Fibroblast of upper back skin (primary cell): ENCODE measurements at regions not wholly inside any gene's neighbourhood (a gene's known extent, or its start where the extent isn't known, plus 50 kb on each side); places are given as distances from the start of the nearest gene placed in this dataset.
"Not testable (repeated sequence)": the region's sequence is repeated elsewhere in the genome, so short reads cannot be mapped to it uniquely, and the experiment has no call there.

Experiments
- DNase-seq: peaks from one replicate; pipeline ENCODE4 v3.0.0-alpha.2; 2013

DNA sequence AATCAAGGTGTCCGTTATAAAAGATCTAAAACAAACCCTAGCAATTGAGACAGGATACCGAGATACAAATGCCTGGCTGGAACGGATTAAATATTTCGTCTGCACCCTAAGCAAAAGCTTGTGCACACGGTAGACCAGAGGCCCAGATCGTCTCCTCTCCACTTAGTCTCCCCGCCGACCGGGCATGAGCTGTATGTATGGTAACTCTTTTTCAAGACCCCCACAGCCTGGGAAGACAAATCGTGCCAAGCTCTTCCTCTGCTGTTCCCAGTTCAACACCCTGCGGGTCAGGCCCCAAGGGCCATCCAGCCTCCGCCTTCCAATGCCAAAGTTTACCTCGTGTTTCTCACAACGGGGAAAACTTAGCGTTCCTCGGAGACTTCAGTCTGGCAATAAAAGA lies 285.7 kb upstream of the GALNT17 start:
- no peak for DNase-seq

DNA sequence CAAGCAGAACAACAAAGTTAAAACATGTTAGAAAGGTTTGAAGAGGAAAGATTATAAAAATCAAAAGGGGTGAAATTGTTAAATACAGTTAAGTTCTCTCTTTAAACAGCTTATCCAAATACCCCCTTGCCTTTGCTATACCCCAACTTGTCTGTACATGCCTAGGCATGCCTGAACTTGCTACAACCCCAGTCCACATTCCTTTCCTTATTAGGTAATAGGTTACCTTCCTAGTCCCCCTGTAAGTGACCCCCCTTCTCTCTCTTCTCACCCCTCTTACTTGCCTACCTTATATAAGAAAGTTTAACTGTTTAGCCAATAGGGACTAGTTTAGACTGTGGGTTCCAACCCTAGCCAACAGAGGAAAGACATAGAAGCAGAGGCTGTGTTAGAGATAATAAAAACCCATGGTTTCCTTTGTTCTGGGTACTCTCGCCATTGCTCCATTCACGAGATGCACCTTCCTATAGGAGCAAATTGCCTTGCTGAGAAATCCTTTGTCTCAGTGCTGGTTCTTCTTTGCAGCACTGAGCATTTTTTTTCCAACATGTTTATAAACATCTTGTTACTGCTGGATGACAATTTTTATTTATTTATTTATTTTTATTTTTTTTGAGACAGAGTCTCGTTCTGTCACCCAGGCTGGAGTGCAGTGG lies 282.2 kb upstream of the GALNT17 start:
- DNase-seq = no peak

DNA sequence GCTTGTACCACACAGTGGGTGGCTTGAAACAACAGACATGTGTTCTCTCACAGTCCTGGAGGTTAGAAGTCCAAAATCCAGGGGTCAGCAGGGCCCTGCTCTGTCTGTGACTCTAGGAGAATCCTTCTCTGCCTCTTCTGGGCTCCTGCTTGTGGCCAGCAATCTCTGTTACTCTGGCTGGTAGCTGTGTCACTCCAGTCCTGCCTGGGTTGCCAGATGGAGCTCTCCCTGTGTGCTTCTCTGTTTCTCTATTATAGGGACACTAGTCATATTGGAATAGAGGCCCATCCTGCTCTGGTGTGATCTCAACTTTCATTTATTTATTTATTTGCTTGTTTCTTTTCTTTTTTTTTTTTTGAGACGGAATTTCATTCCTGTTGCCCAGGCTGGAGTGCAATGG lies 276.6 kb upstream of the GALNT17 start:
- no peak for DNase-seq

DNA sequence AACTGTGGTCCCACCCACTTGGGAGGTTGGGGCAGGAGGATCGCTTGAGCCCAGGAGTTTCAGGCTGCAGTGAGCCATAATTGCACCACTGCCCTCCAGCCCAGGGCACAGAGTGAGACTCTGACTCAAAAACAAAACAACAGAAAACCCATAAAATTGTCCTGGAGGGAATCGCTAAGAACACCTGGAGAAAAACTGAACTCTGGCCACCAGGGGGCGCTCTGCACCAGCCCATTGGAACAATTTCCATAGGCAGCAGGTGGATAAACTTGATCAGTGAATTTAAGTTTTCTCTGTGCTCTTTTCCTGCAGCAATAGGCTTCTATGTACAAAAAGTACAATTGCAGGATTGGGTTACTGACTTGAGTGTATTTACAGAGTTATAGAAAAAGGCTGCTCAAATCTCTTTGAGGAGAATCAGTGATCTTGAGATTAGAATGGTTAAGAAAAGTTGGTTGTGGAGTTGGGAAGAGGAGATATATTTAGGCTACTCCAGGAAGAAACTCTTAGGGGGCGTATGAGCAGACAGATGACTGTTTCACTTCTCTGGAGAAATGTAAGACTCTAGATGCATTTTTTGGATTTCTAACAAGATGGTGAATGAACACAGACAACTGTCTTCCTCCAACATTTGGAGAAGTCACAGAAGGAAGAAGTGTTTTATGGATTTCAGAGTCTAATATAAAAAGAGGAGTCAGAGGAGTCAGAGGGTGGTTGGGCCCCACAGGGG lies 274.9 kb upstream of the GALNT17 start:
- peak; percentile 65 for DNase-seq

DNA sequence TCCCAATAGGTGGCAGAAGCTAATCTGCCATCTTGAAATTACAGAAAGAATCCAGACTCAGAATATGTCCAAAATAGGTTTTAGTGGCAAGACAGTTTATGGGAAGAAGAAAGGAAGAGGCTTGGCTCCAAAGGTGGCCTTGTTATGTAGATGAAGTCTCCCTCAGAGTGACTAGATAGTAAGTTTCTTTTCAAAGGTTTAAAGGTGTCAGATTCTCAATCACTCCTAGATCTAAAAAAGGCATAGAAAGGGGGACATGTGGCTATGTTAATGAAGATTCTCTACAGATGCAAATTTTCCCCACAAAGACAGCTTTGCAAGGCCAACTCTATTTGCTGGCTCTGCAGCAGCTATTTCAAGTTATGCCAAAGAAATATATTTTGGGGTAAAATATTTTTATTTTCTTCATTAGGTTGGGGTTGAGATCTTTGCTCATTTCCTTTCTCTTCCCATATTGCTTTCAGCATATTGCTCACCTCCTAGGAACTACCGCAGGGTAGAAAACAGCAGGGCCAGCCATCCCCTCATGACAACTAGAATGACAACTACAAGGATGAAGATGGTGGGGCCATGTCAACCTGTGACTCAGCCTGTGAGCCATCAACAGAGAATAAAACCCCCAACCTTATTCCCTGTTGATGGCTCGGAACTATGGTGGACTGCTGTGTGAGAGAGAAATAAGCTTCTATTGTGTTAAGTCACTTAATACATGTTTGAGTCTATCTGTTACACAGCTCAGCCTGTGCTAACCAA lies 274.0 kb upstream of the GALNT17 start:
- no peak for DNase-seq

DNA sequence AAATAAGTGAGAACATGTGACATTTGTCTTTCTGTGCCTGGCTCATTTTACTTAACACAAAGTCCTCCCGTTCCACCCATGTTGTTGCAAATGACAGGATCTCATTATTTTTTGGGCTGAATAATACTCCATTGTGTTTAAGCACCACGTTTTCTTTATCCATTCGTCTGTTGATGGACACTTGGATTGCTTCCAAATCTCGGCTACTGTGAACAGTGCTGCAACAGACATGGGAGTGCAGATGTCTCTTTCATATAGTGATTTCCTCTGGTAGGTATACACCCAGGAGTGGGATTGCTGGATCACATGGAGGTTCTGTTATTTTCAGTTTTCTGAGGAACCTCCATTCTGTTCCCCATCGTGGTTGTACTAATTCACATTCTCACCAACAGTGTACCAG lies 264.4 kb upstream of the GALNT17 start:
- DNase-seq = no peak

DNA sequence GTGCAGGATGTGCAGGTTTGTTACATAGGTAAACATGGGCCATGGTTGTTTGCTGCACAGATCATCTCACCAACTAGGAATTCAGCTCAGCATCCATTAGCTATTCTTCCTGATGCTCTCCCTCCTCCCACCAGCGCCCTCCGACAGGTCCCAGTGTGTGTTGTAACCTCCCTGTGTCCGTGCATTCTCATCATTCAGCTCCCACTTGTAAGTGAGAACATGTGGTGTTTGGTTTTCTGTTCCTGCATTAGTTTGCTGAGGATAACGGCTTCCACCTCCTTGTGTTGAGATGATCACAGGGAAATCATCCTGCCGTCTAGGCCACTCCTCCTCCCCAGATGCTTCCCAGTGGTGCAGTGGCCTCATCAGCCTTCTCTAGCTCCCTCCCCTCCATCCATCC lies 261.6 kb upstream of the GALNT17 start:
- DNase-seq = no peak

DNA sequence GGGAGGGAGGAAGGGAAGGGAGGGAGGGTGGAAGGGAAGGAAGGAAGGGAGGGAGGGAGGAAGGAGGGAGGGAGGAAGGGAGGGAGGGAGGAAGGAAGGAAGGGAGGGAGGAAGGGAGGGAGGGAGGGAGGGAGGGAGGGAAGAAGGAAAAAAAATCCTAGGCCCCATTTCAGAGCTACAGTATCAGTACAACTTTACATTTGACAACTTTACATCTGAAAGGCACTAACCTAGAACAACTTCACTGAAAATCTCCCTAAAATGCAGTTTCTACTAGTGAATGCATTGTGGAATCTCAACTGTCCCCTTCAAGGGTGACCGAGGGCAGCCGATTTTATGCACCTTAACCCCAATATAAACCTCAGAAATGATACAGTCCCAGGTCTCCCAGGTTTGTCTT lies 259.8 kb upstream of the GALNT17 start:
- no peak for DNase-seq

DNA sequence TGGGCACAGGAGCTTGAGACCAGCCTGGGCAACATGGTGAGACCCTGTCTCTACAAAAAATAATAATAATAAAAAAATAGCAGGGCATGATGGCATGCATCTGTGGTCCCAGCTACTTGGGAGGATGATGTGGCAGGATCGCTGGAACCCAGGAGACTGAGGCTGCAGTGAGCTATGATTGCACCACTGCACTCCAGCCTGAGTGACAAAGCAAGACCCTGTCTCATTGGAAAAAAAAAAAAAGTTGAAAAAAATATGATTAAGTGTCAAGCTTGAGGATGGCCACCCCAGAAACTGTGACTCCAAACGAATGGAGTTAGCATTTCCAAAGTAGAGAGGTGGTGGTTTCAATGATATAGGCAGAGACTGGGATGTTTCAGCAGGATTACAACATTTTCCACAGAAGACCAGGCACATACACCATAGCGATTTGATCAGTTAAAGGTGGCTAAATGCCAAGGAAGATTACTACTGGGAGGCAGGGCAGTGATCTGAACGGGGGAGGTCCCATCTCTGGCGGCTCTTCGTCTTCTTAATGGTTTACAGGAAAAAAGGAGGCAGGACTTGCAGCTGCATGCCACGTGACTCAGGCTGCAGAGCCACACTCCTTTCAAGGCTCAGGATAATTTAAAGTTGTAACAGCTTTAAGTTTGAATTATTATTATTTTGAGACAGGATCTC lies 250.6 kb upstream of the GALNT17 start:
- peak; percentile 45 for DNase-seq

DNA sequence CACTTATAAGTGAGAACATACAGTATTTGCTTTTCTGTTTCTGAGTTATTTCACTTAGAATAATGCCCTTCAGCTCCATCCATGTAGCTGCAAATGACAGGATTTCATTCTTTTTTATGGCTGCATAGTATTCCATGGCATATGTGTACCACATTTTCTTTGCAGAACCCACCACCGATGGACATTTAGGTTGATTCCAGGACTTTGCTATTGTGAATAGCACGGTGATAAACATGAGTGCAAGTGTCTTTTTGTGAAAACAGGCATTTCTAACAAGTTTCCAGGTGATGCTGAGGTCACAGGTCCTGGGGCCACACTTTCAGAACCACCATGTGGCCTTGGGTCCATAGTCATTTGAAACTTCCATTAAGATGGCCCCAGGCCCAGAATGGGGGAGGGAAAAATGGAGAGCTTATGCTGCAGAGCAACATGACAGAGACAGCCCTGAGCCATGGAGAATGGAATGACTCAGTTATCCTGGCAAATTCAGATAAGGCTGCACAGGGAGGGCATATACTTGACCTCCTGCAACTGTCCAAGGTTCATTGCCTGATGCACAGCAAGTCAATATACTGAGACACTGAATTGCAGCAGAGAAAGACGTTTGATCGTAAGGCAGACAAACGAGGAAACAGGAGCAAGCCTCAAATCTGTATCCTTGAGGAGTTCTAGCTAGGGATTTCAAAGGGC lies 248.0 kb upstream of the GALNT17 start:
- no peak for DNase-seq

DNA sequence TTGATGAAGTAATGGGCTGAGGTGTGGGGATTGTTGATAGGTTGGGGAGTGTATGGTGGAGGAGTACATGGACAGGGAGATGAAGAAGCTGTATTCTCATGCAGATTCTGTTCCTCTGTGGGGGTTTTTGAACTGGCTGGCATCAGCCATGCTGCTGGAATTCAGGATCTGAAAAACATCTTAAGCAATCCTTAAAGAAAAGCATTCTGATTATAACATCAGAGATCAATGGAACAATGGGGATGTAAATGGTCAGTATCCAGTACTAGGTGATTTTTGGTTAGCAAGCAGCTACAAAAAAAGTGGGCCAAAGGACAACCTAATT lies 247.5 kb upstream of the GALNT17 start:
- DNase-seq = no peak

DNA sequence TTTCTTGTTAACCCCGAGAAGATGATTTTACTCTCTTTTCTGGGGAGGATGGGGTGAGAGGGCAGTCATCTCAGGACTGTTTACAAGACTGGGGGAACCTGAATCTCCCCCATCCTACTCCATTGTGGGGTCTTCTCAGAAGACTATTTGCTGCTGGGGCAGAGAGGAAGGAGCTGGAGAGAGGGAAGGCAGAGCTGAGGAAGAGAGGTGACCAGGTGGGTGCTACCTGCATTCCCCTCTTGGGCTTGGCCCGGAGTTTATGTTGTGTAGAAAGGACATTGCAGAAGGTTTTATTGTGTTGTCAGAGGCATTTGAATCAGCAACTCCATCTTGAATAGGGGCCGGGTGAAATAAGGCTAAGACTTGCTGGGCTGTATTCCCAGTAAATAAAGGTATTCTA lies 247.1 kb upstream of the GALNT17 start:
- DNase-seq = no peak

DNA sequence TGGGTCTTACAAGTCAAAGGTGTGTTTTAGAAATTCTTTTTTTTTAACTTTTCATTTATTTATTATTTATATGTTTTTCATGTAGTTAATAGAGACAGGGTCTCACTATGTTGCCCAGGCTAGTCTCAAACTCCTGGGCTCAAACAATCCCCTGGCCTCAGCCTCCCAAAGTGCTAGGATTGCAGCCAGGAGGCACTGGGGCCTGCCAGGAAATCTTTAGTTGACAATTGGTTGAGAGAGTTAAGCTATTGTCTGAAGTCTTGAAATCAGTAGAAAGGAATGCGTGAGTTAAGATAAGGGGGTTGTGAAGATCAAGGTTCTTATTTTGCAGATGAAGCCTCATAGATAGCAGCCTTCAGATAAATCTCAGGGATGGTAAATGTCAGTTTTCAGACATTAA lies 245.4 kb upstream of the GALNT17 start:
- DNase-seq = no peak

DNA sequence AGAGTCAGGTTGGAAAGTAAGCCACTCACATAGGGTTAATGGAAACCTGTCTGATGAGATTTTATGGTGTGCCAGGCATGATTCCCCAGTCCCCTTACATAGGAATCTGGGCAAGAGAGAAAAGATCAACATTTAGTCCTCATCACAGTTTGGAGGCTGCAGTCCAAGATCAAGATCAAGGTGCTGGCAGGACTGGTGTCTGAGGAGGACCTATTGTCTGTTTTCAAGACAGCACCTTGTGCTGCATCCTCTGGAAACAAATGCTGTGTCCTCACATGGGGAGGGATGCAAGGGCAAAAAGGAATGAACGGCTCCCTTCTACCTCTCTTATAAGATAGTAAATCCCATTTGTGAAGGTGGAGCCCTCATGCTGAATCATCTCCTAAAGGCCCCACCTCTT lies 244.8 kb upstream of the GALNT17 start:
- no peak for DNase-seq

DNA sequence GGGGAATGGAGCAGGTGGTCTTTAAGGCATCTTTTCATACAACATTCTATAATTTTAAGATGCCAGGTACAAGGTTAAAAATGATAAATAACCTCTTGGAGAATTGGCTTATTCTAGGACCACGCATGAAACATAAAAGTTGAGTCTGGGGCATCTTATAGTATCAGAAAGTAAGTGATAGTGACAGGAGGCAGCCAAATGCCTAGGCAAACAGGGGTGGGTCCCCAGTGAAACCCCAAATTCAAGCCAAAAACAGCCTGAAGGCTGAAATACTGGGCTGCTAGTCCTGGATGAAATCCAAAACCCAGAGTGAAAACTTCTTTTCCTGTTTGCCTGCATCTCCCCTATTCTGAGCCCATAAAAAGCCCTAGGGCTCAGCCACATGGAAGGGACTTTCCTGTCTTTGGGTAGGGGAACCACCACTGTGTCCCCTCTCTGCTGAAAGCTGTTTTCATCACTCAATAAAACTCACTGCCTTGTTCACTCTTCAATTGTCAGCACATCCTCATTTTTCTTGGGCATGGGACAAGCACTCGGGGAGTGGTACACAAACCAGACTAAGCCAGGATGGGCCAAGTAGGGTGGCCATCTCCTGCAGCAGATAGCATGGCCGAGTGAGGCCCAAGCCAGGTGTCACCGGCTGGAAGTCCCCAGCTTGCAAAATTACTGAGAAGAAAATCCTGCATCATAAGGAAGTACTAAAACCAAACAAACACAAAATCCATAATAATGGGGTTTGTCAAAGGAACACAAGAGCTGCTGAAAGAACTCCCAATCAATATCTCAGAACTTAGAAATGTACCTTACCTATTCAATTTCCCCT lies 241.6 kb upstream of the GALNT17 start:
- DNase-seq = no peak

DNA sequence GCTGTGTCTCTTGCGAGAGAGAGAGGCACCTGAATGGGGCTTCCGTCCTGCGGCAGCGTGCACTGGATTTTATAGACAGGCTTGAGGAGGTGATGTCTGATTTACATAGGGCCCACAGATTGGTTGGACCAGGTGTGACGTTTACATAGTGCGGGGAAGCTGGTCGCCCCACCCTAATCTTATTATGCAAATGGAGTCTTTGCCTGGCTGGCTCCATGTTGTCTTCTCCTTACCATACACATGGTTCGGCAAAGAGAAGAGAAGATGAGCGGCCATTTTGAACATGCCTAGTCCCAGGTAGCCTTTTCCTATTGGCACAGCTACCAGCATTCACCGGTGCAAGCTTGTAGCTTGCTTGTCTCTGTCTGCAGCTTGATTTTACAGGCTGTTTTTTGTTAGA lies 238.5 kb upstream of the GALNT17 start:
- no peak for DNase-seq

DNA sequence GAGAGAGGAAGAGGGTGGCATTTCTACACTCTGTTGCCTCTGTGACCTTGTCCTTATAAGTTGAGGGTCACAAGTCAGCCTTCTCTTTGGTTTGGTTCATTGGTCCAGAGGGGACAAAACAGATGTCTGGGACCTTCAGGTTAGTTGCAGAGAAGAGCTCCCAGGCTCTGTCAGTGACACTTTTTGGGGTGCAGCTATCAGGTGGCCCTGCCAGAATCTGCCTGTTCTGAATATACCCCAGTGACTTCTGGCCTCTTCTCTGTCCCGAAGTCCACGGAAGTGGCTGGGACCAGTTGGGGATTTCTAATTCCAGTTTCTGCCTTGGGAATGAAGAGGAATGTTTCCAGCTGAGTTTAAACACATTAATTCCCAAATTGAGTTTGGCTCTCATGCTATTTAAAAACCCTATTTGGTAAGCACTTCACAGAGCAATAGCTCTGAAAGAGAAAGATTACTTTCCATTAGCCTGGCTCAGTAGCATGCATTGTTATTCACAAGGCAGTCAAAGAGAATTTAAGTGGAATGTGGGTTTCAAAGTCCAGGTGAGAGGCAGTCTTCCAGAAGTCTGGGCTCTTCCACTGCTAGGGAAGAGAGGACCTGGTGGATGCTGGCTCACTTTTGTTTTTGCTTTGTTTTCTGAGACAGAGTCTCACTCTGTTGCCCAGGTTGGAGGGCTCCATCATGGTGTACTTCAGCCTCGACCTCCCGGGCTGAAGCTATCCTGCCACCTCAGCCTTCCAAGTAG lies 237.8 kb upstream of the GALNT17 start:
- no peak for DNase-seq

DNA sequence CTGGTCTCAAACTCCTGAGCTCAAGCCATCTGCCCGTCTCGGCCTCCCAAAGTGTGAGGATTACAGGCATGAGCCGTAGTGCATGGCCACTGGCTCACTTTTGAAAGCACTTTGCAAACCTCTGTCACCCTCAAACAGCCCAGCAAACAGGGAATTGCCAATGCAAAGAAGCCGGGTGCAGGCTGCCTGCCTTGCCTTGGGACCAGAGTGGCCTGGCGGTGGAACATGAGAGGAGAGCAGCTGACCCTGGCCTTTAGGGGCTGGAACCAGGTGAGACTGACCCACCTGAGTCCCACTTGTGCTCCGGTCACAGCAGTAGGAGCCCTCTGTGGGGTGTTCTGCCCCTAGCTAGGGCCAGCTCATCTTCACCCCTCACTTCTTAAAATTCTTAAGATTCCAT lies 237.1 kb upstream of the GALNT17 start:
- no peak for DNase-seq

DNA sequence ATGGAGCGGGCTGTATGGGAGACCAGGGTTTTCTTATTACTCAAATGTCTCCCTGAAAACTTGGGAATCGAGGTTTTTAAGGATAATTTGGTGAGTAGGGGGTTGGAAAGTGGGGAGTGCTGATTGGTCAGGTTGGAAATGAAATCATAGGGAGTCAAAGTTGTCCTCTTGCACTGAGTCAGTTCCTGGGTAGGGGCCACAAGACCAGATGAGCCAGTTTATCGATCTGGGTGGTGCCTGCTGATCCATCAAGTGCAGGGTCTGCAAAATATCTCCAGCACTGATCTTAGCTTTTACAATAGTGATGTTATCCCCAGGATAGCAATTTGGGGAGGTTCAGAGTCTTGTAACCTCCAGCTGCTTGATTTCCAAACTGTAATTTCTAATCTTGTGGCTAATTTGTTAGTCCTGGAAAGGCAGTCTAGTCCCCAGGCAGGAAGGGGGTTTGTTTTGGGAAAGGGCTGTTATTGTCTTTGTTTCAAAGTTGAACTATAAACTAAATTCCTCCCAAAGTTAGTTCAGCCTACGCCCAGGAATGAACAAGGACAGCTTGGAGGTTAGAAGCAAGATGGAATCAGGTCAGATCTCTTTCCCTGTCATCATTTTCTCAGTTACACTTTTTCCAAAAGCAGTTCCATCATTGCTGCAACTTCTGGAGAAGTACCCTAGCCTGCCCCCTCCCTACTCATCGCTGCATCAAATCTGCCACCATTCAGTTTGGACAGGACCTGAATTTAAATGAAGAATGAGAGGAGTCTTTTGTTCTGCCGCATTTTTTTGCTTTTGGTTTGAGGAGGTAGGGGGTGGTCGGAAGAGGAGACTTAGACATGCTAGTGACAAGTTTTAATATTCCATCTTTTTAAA lies 236.4 kb upstream of the GALNT17 start:
- not testable (repeated sequence) for DNase-seq
